Omental fat pad (tissue), 3 donors: ENCODE measurements at regions not wholly inside any gene's neighbourhood (a gene's known extent, or its start where the extent isn't known, plus 50 kb on each side); places are given as distances from the start of the nearest gene placed in this dataset.
"Not testable (repeated sequence)": the region's sequence is repeated elsewhere in the genome, so short reads cannot be mapped to it uniquely, and the experiment has no call there.

Source experiments
- ATAC-seq: fragments of 150-250 bp; one replicate; pipeline ENCODE4 v1.9.1; 2016; ENCODE audit warnings: mild to moderate bottlenecking, moderate library complexity; ENCODE audit not compliant: low FRiP score
- DNase-seq: peaks from one replicate; pipeline ENCODE4 v3.0.0-alpha.2; 2019; ENCODE audit warnings: low spot score
- TF ChIP-seq, protein P1 (sequence below), 3 donors: fragments of 450-650 bp; IDR thresholded peaks; one replicate each; pipeline ENCODE4 v1.5.1; 2016 to 2017; ENCODE audit warnings: antibody characterized with exemption in 3 of 3, mild to moderate bottlenecking in 3 of 3, moderate library complexity in 2 of 3

DNA sequence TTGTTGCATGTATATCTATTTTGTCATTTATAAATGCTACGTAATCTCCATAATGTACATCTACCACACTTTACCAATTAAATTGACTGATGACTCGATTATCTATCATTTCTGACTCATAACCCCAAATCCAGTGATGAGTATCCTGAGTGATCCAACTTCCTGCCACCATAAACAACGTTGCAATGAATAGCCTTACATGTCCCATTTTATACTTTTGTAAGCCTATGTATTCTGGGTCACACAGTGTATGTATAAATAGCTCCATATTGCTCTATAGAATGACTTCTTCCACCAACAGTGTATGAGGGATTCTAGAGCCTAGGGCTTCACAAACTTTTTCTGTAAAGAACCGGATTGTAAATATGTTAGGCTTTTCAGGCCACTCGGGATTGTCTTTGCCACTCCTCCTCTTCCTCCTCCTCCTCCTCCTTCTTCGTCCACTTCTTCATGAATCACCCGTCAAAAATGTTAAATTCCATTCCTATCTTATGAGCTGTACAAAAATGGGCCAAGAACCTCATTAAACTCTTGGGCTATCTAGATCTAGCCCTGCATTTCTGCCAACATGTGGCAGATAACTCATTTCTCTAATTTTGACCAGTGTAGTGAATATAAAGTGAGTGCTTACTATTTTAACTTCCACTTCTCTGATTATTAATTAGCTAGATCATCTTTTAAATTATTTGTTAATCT is 672.2 kb upstream of the AMOT start:
- DNase-seq, result no peak
- peak; percentile 80 for ATAC-seq
- TF ChIP-seq, protein P1, sequence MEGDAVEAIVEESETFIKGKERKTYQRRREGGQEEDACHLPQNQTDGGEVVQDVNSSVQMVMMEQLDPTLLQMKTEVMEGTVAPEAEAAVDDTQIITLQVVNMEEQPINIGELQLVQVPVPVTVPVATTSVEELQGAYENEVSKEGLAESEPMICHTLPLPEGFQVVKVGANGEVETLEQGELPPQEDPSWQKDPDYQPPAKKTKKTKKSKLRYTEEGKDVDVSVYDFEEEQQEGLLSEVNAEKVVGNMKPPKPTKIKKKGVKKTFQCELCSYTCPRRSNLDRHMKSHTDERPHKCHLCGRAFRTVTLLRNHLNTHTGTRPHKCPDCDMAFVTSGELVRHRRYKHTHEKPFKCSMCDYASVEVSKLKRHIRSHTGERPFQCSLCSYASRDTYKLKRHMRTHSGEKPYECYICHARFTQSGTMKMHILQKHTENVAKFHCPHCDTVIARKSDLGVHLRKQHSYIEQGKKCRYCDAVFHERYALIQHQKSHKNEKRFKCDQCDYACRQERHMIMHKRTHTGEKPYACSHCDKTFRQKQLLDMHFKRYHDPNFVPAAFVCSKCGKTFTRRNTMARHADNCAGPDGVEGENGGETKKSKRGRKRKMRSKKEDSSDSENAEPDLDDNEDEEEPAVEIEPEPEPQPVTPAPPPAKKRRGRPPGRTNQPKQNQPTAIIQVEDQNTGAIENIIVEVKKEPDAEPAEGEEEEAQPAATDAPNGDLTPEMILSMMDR (IDR thresholded peaks at IDR 0.05), result no peak

DNA sequence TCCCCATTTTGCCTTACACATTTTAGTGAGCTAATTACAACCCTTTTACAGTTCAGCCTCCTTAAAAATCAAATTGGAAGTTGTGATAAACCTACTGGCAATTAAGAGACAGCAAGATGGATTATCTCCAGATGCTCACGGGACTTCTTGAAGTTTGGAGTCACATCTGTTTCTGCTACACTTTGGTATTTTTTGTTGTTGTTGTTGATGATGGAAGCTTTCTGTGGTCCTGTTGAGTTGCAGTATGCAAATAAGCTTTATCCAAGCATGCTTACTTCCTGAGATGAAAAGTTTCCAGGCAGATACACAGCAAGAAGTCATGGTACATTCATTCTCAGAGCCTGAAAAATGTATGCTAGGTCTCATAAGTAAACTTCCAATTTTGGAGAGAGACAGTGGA is 670.0 kb upstream of the AMOT start:
- no peak for ATAC-seq
- DNase-seq, result no peak
- TF ChIP-seq, protein P1 (IDR thresholded peaks at IDR 0.05), result no peak

DNA sequence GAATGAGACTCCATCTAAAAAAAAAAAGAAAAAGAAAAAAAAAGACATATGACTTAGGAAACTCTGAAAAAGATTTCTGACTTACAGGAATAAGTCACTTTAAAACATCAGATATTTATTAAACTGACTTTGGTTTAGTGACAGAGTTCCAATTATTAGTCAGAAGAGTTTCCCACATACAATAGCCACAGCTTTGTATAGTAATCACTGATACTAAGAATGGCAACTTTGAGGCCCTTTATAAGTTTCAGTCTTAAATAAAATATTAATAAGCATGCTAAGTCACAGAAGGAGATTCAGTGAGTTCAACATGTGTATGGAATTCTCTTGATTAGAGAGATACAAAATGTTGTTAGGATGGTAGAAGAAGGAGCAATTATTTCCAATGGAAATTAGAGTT is 652.3 kb upstream of the AMOT start:
- TF ChIP-seq, protein P1 (IDR thresholded peaks at IDR 0.05), result no peak
- ATAC-seq, result no peak

DNA sequence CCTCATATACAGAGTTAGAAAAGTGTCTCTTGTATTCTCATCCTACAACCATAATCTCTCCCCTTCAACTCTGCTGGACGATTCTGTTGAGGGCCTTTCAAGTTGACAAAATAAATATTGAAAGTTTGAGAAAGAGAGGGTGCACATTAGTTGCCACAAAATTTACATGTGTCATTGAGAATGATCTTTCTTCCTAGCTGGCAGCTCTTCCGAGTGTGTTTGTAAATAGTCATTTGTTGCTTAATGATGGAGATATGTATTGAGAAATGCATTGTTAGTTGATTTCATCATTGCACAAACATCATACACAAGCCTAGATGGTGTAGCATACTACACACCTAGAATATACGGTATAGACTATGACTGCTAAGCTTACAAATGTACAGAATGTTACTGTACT is 632.8 kb upstream of the AMOT start:
- DNase-seq, result no peak
- TF ChIP-seq, protein P1 (IDR thresholded peaks at IDR 0.05), result no peak
- no peak for ATAC-seq

More for the DNA sequence above, 652.3 kb upstream of the AMOT start:
- no peak for DNase-seq

DNA sequence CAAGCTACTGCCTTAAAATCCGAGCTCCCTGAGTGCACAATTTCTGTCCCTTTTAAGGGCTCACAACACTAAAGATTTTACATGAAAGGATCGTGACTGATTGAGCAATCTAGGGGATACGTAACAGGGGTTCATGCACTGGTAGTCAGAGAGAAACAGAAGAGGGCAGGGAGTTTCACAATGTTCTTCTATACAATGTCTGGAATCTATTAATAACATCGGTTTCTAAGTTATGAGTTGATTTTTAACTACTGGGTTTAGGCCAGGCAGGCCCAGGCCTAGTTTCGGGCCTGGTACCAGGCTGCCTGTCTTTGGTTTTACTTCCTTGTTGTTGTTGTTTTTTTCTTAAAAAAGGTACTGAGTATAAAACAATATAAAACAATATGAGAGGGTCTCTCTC is 632.4 kb upstream of the AMOT start:
- not testable (repeated sequence) for ATAC-seq, DNase-seq

DNA sequence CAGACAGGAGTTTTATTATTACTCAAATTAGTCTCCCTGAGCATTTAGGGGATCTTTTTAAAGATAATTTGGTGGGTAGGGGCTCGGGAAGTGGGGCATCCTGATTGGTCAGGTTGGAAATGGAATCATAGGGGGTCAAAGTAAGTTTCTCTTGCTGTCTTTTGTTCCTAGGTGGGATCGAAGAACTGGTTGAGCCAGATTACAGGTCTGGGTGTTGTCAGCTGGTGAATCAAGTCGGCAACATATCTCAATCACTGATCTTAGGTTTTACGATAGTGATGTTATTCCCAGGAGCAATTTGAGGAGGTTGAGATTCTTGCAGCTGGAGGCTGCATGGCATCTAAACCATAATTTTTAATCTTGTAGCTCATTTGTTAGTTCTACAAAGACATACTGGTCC is 629.5 kb upstream of the AMOT start:
- DNase-seq, result no peak
- TF ChIP-seq, protein P1 (IDR thresholded peaks at IDR 0.05), result no peak
- no peak for ATAC-seq

DNA sequence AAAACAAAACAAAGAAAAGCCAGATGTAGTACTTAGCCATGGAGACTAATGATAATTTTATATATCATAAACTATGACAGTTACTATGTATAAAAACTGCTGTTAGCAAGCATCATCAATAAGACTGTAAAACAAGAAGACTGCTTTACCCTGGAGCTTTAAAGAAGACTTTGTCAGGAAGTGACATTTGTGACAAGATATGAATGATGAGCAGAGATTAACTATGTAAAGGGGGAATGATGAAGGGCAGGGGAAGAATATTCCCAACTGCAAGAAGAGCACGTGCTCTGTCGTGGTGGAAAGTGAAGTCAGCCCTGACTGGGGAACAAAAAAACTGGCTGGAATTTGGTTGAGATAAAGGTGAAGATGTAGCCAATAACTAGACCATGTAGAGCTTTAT is 617.1 kb upstream of the AMOT start:
- TF ChIP-seq, protein P1 (IDR thresholded peaks at IDR 0.05), result no peak
- DNase-seq, result no peak
- ATAC-seq, result no peak
